ENCODE measurements at regions not wholly inside any gene's neighbourhood (a gene's known extent, or its start where the extent isn't known, plus 50 kb on each side); places are given as distances from the start of the nearest gene placed in this dataset.

- DNase-seq (ENCODE audit: low read depth), result no peak
- Histone ChIP-seq H3K27me3 (ENCODE audit: control insufficient read depth, insufficient read depth, low read length) (no peaks in the 10 kb centered on the region), H3K4me3 (ENCODE audit: low read depth, low read length) (no peak overlapping the region), H3K36me3 (ENCODE audit: control insufficient read depth, insufficient read depth, low read length) (no peaks in the 10 kb centered on the region)
- TF ChIP-seq CTCF (IDR thresholded peaks at IDR 0.05; ENCODE audit: insufficient read depth, low read depth, low read length), result no peak
- ChIA-PET CTCF (no interaction called here), POLR2A (no interaction called here)
Measured at GRCh38 chr16:55155815-55156214, 168.2 kb upstream of the IRX6 start.

GRCh38 chr16:55169780-55170179 is 154.2 kb upstream of the IRX6 start:
- H3K27me3 ChIP-seq (ENCODE audit: control insufficient read depth, insufficient read depth, low read length), result no peaks in the 10 kb centered on the region
- POLR2A ChIA-PET, result no interaction called here
- TF ChIP-seq CTCF (IDR thresholded peaks at IDR 0.05; ENCODE audit: insufficient read depth, low read depth, low read length), result no peak
- no peaks in the 10 kb centered on the region for H3K36me3 ChIP-seq (ENCODE audit: control insufficient read depth, insufficient read depth, low read length)
- H3K4me3 ChIP-seq (ENCODE audit: low read depth, low read length), result no peak overlapping the region
- no peak for DNase-seq (ENCODE audit: low read depth)
- CTCF ChIA-PET, result no interaction called here

GRCh38 chr16:55171241-55171640 is 152.8 kb upstream of the IRX6 start:
- ChIA-PET CTCF (no interaction called here), POLR2A (no interaction called here)
- Histone ChIP-seq H3K36me3 (ENCODE audit: control insufficient read depth, insufficient read depth, low read length) (no peaks in the 10 kb centered on the region), H3K4me3 (ENCODE audit: low read depth, low read length) (no peak overlapping the region), H3K27me3 (ENCODE audit: control insufficient read depth, insufficient read depth, low read length) (no peaks in the 10 kb centered on the region)
- DNase-seq (ENCODE audit: low read depth), result no peak
- TF ChIP-seq CTCF (IDR thresholded peaks at IDR 0.05; ENCODE audit: insufficient read depth, low read depth, low read length), result no peak

GRCh38 chr16:55175389-55175788 is 148.6 kb upstream of the IRX6 start:
- H3K27me3 ChIP-seq (ENCODE audit: control insufficient read depth, insufficient read depth, low read length), result no peaks in the 10 kb centered on the region
- no peak for TF ChIP-seq CTCF (IDR thresholded peaks at IDR 0.05; ENCODE audit: insufficient read depth, low read depth, low read length)
- ChIA-PET CTCF (no interaction called here), POLR2A (no interaction called here)
- DNase-seq (ENCODE audit: low read depth), result no peak
- no peak overlapping the region for H3K4me3 ChIP-seq (ENCODE audit: low read depth, low read length)
- no peaks in the 10 kb centered on the region for H3K36me3 ChIP-seq (ENCODE audit: control insufficient read depth, insufficient read depth, low read length)

- ChIA-PET CTCF (no interaction called here), POLR2A (no interaction called here)
- no peak overlapping the region for H3K4me3 ChIP-seq (ENCODE audit: low read depth, low read length)
- TF ChIP-seq CTCF (IDR thresholded peaks at IDR 0.05; ENCODE audit: insufficient read depth, low read depth, low read length), result no peak
- H3K36me3 ChIP-seq (ENCODE audit: control insufficient read depth, insufficient read depth, low read length), result no peaks in the 10 kb centered on the region
- H3K27me3 ChIP-seq (ENCODE audit: control insufficient read depth, insufficient read depth, low read length), result no peaks in the 10 kb centered on the region
- DNase-seq (ENCODE audit: low read depth), result no peak
Measured at GRCh38 chr16:55176901-55177300, 147.1 kb upstream of the IRX6 start.

All from BJ (cell line).